ENCODE measurements at regions not wholly inside any gene's neighbourhood (a gene's known extent, or its start where the extent isn't known, plus 50 kb on each side); places are given as distances from the start of the nearest gene placed in this dataset.

- no peak overlapping the region for H3K27ac ChIP-seq (ENCODE audit: extremely low read depth, low read depth, low read length)
- H3K36me3 ChIP-seq (ENCODE audit: control insufficient read depth in 2 of 2, insufficient read depth in 1 of 2, low read length in 2 of 2) = no peaks in the 10 kb centered on the region
- ChIA-PET POLR2A (no interaction called here), CTCF (interaction anchor here (0.5 to 1.2 kb wide), 4 partner anchors 36 to 1732 kb away, joined by 3 read pairs; no protein-coding TSS in a partner anchor)
- TF ChIP-seq PRDM1 (tag by site-specific recombination; IDR thresholded peaks at IDR 0.05) (no peak), ZNF654 (tag by site-specific recombination; IDR thresholded peaks at IDR 0.05; ENCODE audit: low read depth) (no peak), ZBTB6 (tag by site-specific recombination; IDR thresholded peaks at IDR 0.05) (no peak), ZBTB10 (tag by site-specific recombination; IDR thresholded peaks at IDR 0.05) (no peak), PATZ1 (tag by site-specific recombination; IDR thresholded peaks at IDR 0.05) (no peak), ZNF664 (tag by site-specific recombination; IDR thresholded peaks at IDR 0.05) (no peak), ZNF214 (tag by site-specific recombination; IDR thresholded peaks at IDR 0.05; ENCODE audit: borderline replicate concordance) (no peak), ZNF184 (tag by site-specific recombination; IDR thresholded peaks at IDR 0.05) (no peak), BCL11B (tag by site-specific recombination; IDR thresholded peaks at IDR 0.05; ENCODE audit: low read depth) (no peak), GLI4 (tag by site-specific recombination; IDR thresholded peaks at IDR 0.05) (no peak)
- no peaks in the 10 kb centered on the region for H3K9me3 ChIP-seq (ENCODE audit: control insufficient read depth, insufficient read depth, low read depth, low read length)
- H3K4me3 ChIP-seq (ENCODE audit: low read depth, low read length) = no peak overlapping the region
- no peaks in the 10 kb centered on the region for H3K4me1 ChIP-seq (ENCODE audit: control insufficient read depth, insufficient read depth, low read length)
These were observed 807.1 kb downstream of the DIAPH3 start for GRCh38 chr13:59356607-59357006.

DNA sequence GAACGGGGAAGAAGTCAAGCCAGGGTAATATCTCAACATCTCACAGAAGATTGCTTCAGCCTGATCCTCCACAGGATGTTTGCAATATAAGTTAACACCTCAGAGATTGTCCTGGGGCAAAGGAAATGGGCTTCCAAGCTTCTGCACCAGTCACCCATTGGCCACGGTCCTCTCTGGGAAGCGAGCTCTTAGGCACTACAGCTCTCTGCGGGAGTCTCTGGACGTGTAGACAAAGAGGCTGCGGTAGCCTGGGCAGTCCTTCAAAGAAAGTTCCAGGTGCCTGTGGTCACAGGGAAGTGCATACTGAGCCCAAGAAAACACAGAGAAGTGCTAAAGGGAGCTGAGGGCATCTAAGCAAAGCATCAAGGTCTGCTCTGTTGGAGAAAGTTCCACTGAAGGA is 805.7 kb downstream of the DIAPH3 start:
- POLR2A ChIA-PET = no interaction called here
- no peak overlapping the region for H3K4me3 ChIP-seq (ENCODE audit: low read depth, low read length)
- CTCF ChIA-PET = interaction anchor here (0.6 kb wide), 1 partner anchor 14 kb away, joined by 3 read pairs; no protein-coding TSS in a partner anchor
- no peaks in the 10 kb centered on the region for H3K36me3 ChIP-seq (ENCODE audit: control insufficient read depth in 2 of 2, insufficient read depth in 1 of 2, low read length in 2 of 2)
- no peak overlapping the region for H3K27ac ChIP-seq (ENCODE audit: extremely low read depth, low read depth, low read length)
- TF ChIP-seq ZNF155 (tag by site-specific recombination; IDR thresholded peaks at IDR 0.05) = no peak
- no peak for TF ChIP-seq ZSCAN18 (tag by site-specific recombination; IDR thresholded peaks at IDR 0.05)
- TF ChIP-seq ZNF133 (tag by site-specific recombination; IDR thresholded peaks at IDR 0.05) = no peak
- TF ChIP-seq ZNF10 (tag by site-specific recombination; IDR thresholded peaks at IDR 0.05) = no peak
- TF ChIP-seq ATF2 (tag by site-specific recombination; IDR thresholded peaks at IDR 0.05; ENCODE audit: low read depth) = no peak
- TF ChIP-seq ZNF610 (tag by site-specific recombination; IDR thresholded peaks at IDR 0.05; ENCODE audit: borderline replicate concordance) = no peak
- TF ChIP-seq ZNF24 (tag by site-specific recombination; IDR thresholded peaks at IDR 0.05) = no peak
- no peaks in the 10 kb centered on the region for H3K4me1 ChIP-seq (ENCODE audit: control insufficient read depth, insufficient read depth, low read length)
- no peaks in the 10 kb centered on the region for H3K9me3 ChIP-seq (ENCODE audit: control insufficient read depth, insufficient read depth, low read depth, low read length)

All from HEK293 (cell line).